Stromal cell of bone marrow (primary cell): ENCODE measurements at regions not wholly inside any gene's neighbourhood (a gene's known extent, or its start where the extent isn't known, plus 50 kb on each side); places are given as distances from the start of the nearest gene placed in this dataset.

Experiments
- DNase-seq: peaks from one replicate; pipeline ENCODE4 v3.0.0-alpha.2; 2012; ENCODE audit warnings: low read depth

DNA sequence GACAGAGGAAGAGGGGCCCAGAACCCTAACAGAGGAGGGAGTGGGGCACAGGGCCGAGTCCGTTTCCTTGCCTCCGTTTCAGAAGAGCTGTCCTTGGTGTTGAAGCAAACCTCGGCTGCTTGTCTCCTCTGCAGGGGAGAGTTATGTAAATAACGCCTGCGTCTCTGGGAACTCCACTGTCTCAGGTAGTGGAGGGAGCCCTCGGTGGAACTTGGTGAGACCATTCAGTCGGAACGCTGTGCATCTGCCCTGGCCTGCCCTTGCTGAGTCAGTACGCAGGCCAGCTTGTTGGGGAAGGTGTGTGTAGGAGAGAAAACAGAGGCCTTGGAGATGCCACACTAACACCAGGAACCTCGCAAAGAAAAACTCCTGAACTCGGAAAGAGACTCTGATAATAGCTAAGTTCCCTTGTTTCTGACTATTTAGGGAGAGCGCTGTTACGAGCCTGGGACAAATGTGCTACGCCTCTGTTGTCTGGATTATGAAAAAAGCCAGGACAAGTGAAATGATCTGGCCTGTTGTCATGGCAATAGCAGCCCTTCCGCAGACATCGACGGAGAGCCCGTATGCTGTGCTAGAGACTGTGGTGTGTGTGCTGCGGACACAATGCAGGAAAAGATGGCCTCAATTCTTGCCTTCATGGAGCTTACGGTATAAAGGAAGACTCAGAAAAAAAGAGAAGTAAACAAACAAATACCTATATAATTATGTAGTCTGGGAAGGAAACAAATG, 94.6 kb upstream of the AKT3 start:
- DNase-seq = no peak

DNA sequence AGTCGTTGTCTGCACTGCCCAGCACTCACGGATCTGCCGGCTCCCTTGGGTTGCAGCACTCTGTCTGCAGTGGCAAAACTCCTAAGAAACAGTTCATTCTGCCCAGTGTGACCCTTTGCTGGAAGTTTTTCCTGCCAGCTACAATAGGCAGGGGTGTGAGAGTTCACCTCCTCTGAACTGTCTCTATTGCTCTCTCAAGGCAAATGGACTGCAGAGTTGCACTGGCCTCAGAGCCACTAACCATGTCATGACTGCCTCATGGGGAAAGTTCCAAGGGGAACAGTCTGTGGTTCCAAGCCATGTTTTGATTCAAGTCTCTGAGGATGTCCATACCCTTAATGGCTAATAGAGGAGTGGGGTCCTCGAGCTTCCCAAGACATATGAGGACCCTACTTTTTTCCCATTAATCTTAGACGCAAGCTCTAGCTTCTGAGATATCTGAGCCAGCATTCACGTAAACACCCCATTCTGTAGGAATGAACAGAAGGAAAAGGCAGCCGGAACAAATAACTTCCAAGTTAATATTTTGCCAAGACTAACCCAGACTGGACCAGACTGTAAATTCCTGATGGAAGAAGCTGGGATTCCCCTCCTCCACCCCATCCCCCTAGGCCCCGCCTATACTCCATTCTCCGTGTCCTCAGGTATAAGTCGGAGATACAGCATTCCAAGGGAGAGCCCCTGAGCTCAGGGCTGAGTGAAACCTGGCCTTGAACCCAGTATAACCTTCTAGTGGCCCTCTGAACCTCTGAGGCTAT, 93.8 kb upstream of the AKT3 start:
- no peak for DNase-seq

DNA sequence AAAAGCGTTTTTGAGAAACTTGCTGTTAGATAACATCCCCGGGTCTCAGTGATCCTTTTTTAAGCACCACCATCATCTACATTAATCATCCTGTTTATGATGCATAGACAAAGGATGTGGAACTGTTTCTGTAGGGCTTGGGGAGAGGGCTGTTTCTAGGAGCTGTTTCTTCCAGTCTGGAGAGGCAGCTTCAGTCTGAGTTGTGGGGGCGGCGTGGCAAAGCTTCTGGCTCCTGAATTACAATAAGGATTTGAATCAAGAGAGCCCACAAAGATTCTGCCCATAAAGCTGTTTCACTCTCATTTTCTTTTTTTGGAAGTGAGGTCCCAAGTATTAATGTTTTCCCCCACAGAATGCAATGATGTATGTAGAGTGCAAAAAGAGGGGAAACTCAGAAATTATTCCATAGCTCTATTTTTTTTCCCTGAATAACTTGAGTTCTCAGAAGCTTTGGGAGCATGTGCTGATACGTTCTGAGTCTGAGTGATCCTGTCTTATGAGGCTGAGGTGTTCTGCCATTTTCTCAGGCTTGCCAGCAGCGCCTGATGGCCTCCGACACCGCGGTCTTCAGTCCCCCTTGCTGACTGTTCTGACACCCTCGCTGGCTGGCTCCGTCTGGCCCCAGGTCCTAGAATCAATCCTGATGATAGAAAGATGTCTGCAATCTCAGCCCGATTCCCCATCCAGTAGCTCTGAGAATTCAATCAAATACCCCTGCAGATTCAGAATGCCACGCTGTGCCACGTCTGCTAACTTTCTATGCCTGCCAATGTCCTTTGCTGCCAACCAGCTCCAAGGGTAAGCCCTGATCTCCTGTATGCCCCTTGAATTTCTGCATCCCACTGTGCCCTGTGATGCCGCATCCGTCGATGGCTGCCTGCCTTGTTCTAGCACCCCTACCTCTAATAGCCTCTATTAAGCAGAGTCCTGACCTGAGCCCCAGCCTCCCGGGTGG, 92.4 kb upstream of the AKT3 start:
- DNase-seq = no peak

DNA sequence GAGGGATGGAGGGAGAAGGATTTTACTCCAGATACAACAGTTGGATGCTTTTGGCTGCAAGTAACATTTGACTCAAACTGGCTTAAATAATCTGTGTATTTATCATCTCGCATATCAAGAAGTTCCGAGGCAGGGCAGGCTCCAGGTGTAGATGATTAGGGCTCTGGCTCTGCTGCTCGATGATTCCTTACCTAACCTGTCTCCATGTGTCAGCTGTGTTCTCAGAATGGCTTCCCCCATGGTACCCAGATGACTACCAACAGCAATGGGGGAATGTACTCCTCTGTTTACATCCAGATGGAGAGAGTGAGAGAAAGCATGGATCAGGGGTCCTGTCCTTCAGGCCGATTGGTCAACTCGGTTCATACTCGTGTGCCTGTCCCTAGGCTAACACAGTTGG, 90.4 kb upstream of the AKT3 start:
- DNase-seq = no peak

DNA sequence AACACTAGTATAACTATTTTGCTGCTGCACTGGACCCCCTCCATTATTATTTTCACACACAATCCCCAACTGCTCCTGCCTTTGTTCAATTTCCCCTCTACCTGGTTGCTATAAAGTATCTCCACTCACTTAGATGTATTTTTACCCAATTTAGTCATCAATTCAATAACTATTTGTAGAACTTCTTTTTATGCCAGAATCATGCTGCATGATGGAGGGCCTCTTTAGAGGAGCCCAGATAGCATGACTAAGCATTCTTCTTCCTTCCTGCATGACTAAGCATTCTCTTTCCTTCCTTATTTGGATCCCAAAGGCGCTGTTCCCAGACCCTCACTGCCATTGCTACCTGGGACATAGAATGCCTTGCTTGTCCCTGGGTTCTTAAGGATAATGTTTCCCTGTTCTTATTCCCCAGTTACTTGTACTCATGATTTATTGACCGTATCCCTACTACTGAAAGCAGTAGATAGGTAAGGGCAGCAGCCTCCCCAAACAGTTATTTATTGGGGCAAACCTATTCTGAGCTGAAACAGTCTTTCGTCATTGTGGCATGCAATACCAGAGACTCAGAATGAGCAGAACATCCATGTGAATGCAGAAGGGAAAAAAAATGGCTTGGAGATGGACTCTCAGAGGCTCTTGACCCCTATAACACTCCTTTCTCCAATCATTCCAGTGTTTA, 89.3 kb upstream of the AKT3 start:
- DNase-seq = no peak

DNA sequence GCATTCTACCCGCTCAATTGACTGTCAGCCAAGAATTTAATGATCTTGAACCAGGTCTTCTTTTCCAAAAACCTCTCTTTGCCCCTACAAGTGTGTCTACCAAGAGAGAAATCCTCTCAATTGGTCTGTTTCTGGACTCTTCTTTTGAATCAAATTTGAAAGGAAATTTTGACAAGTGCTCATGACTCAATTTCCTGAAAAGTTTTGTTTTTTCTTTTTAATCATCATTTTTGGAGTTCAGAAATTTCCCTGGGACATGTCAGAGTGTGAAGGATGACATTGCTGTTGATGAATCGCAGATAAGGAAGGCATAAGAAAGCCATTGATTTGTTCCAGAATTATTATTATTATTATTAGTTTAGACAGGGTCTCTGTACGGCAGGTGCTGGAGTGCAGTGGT, 88.2 kb upstream of the AKT3 start:
- DNase-seq = no peak

DNA sequence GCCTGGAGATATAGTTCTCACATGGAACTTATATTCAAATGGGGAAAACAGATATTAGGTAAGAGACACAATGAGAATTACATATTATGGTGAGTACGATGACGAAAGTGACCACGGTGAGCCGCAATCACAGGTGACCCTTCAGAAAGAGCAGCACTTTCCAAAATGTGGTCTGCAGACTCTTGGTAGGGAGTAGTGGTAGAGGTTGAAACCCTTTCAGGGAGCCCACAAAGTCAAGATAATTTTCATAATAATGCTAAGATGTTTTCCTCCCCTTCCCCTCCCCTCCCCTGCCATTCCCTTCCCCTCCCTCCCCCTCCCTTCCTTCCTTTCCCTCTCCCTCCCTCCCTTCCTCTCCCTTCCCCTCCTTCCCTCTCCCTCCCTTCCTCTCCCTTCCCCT, 83.5 kb upstream of the AKT3 start:
- DNase-seq = no peak

DNA sequence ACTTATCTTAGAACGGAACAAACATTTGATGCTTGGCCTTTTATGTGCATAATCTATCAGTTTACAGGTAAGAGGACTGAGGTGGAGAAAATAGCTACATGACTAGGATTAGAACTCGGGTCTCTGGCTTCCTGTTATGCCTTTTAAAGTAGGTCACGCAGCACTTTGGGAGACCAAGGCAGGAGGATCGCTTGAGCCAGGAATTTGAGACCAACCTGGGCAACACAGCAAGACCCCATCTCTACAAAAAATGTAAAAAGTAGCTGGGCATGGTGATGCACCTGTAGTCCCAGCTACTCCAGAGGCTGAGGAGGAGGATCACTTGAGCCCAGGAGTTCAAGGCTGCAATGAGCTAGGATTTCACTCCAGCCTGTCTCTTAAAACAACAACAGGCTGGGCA, 81.9 kb upstream of the AKT3 start:
- DNase-seq = no peak

DNA sequence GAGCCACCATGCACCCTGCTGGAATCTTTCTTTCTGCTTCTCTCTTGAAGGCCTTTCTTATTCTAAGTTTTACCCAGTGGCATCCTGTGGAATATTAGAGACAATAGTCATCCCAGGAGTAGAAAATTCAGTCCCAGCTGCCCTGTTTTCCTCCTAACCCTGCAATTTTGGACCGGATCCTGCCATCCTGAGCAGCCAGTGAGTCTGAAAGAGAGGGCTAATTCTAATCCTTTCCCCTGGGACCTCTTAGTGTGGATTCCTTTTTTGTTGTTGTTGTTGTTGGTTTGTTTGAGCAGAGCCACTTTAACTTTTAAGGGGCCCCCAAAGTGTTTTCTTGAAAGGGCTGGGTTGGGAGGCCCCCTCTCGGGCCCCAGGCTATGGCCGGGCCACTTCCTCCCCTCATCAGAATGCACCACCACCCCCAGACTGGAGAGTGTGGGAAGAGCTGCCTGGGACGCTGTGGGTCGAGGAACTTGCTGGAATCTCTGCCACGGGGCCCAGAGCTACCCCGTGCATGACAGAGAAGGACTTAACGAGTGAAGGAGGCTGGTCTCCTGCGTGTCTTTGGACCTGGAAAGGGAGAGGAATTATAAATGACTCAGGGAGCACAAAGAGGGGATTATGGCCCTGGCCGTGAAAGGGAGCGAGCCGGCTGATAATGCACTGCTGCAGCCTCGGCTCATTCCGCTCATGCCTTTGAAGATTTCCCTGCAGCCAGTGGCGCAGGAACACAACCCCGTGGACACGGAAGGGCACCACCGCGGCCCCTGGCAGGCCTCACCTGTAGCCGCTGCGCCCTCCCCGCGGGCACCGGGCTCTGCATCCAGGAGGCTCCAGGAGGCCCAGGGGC, 81.0 kb upstream of the AKT3 start:
- DNase-seq = no peak

DNA sequence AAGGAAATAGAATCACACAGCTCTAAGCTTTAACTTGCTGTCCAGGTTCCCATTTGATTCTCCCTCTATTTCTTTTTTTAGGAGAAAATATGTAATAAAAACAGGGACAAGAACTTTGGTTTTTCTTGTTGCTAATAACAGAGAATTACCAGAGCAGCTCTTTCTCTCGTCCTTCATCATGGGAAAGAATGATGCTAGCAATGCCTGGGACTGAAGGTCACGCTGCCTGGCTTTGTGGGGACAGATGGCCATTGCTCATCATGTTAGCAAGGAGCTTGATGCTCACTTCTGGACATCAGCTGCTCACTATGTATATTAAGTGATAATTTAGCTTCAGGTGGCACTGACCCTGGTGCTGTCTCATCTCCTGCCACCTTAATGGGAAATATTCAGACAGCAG, 77.3 kb upstream of the AKT3 start:
- no peak for DNase-seq

DNA sequence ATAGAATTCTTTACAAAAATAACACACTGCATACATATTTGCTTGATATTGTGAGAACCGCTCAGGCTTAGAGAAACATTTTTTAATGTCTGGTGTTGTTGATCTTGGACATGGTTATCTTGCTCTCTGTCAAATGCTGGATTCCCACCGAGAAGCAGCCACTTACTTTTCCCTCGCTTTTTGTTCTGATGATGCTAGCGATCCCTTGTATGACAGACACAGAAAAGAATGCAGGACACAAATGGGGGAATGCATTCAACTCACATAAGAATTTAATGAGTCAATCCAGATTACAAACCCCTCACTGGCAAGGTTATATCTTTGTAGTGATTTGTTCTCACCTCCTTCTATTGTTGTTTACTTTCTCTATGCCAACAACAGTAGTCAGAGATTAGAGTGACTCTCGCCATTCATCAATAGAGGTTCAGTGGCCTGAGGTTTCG, 76.8 kb upstream of the AKT3 start:
- peak; percentile 76 for DNase-seq

DNA sequence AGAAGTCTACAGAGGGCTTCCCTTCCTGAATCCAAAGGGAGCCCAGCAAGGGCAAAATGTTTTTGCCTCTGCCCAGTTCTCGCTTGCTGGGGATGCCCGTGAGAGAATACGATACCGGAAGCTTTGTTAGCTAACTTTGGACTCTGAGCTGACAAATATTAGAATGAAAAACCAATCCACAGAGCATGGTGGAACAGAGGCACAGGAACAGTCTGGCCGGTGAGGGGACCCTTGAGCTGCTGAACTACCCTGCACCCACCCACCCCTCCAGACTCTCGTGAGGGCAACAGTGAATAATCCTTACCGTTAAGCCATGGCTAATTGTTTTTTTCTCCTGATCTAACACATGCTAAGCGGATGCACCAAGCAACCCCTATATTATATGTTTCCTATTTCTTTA, 76.3 kb upstream of the AKT3 start:
- no peak for DNase-seq

DNA sequence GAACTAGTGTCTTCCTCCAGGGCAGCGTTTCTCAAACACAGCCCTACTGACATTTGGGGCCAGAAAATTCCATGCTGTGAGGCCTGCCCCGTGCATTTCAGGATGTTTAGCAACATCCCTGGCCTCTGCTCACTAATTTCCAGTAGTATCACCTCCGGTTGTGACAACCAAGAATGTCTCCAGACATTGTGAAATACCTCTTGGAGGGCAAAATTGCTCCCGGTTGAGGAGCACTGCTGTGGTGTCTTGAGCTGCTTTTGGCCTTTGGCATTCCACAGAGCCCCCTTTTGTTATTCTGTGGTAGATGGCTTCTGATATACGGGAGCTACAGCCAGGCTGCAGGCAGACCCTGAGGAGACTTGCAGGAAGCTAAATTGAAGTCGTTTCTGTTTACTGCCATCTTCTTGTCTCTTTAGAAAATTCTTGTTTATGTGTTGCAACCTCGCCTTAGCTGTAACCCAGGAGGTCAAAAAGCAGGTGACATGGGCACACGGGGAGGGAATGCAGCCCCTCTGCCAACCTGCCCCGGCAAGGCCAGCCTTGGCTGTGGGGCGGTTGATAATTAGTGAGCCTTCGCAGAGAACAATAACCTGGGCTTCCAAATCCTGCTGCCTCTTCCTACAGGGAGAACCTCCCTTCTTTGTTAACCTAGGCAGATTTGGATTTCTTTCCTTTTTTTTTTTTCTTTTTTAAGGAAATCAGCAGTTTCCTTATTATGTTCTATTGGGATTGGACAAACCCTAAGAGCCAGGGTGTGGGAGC, 74.7 kb upstream of the AKT3 start:
- no peak for DNase-seq

DNA sequence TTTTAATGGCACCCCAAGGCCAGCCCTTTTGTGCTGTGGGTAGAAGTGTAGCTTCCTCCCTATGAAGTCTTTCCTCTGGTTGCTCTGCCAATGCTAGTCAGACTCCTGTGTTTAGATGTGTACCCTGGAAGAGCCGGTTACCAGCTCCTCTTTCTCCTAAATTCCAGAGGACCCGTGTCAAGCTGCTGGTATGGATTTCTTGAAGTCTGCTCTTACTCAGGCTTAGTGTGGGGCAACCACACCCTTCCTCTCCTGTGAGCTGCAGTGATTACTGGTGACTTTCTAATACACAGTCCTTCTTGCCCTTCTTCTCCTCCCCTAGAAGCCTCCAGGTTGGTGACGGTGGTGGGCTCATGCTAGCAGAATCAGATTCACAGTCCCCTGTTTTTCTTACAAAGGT, 74.1 kb upstream of the AKT3 start:
- no peak for DNase-seq

DNA sequence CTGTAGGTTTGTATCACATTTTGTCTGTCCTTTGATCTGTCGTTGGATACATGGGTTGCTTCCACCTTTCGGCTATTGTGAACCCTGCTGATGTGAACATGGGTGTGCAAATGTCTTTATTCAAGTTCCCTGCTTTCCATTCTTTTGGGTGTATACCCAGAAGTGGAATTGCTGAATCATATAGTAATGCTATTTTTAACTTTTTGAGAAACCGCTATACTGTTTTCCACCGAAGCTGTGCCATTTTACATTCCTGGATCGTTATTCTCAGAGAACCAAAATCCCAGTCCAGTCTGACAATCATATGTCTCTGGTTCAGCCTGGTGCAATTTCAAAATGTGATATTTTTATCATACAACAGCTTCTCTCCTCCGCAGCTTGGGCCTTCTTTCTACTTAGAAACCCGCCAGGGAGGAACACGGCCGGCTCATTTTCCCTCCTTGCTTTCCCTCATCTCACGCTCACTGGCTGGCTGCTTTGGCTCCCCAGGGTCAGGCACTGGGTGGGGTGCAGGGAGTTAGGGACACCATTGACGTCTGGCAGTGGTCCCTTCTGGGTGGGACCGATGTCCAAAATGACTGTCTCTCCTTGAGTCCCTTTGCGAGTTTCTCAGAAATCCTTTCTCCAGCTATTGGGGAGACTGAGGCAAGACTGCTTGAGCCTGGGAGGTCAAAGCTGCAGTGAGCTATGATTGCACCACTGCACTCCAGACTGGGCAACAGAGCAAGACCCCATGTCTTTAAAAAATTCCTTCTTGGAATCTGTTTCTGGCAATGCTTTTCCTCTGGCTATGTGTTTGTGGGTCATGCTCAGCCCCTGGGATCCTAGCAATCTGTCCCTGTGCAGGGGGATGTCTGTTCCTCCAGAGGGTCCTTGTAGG, 73.5 kb upstream of the AKT3 start:
- no peak for DNase-seq

DNA sequence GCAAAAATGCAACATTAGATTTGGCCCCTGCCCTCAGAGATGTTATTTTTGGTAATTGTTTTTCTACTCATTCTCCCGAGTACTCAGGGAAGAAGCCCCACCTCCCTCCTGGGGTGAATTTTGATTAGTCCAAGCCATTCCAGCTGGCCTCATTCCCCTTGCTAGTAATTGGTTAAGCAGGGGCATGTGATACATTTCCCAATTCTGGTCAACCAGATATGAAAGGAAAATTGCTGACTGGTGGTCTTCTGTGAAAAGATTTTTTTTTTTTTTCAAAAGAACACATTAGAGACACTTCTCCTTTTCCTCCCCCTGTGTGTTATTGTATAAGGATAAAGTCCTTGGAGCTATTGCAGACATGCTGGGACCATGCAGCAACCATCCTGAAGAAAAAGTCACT, 71.1 kb upstream of the AKT3 start:
- DNase-seq = no peak

DNA sequence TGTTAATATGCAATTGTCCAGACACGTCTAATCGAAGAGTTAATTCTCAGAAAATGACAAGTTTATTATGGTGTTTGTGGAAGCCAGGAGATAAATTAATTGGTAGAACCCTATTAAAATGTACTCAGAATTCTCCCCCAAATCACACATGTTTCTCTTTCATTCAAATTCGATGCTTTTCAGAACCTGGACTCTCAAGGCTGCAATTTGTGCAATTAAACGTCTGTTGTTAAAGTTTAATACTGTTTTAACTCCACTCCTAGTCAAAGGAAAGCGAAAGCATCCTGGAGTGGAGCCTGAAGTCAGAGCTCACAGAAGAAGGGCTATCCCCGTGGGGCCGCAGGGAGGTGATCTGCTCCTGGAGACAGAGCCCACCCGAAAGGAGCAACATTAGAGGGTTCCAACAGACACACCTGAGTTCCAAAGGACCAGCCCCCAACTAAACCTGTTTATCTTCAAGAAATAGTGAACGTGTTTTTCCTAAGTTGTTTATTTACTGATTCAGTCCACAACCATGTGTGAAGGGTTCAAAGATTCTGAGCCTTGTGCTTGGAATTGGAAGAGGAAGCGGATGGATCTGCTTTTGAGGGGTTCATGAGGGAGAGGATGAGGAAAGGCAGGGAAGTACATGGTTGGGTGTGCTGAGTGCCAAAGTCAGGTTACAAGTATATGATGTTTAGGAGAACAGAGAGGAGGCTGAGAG, 68.0 kb upstream of the AKT3 start:
- DNase-seq = no peak

DNA sequence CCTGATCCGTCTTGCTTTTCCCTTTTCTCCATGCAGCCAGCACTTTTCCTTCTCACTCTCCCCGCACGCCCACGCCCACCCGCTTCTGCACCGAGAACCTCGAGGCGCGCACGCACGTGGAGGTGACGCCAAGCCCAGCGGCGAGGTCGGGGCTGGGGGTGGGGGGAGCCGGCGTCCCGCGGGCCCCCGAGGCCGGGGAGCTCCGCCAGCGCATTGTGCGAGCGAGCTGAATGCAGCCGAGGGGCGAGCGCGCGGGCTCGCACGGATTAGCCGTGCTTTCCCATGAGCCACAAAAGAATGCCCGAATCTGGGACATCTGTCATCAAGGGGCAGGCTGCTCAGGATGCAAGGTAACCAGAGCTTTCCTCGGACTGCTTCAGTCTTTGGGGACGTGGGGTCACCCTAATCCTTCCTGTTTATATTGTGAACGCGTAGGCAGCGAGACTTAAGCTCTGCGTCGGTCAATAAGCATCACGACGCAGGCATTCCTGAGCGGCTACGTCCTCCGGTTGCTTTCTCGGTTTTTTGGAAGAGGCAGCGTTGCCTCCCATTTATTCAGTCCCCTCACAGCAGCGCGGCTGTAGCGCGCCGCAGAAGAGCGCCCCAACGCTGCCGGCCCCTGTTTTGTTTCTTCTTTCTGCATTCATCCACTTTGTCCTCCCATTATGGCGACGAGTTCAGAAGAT, 67.3 kb upstream of the AKT3 start:
- no peak for DNase-seq
